HCT116 (cell line): ENCODE measurements at regions not wholly inside any gene's neighbourhood (a gene's known extent, or its start where the extent isn't known, plus 50 kb on each side); places are given as distances from the start of the nearest gene placed in this dataset.

Experiments
- ATAC-seq: fragments of 200-7000 bp; cut with Tn5 transposase; 2 replicates; pipeline ENCODE4 v1.9.1; 2020; ENCODE audit warnings: mild to moderate bottlenecking, moderate library complexity
- BruUV-seq: library from RNA; stranded (reverse); fragments of 400-500 nt; replicated peaks from 2 replicates; lab custom pipeline; 2021; lab: Mats Ljungman, UMichigan
- CTCF ChIA-PET: fragments of 300-600 bp; sonication (Branson Sonifier 250); formaldehyde crosslinking; loops from one replicate; lab custom pipeline; 2021; ENCODE audit warnings: antibody characterized with exemption; lab: Charles Lee
- POLR2A ChIA-PET: fragments of 300-600, 350-600 bp; sonication (Branson Sonifier 250); formaldehyde crosslinking; loops from one replicate; lab custom pipeline; 2021; ENCODE audit warnings: antibody characterized with exemption; lab: Charles Lee
- RAD21 ChIA-PET, 2 experiments: fragments of 300-600 bp; sonication (Branson Sonifier 250); formaldehyde crosslinking; loops; one replicate each; lab custom pipeline; 2023; ENCODE audit warnings: low total read pairs in 2 of 2; ENCODE audit not compliant: uncharacterized antibody in 2 of 2, unreplicated experiment in 2 of 2, low non-redundant PET in 1 of 2; lab: Charles Lee
- DNase-seq: peaks from one replicate; pipeline ENCODE4 v3.0.0-alpha.2; 2010; ENCODE audit warnings: low read depth, low spot score
- H2AFZ ChIP-seq: fragments of 200-600 bp; shearing (Covaris generic), sonication (generic); 2 replicates; pipeline ENCODE4 v1.6.1; 2017; ENCODE audit warnings: low read depth, mixed run types, mixed read lengths, antibody characterized with exemption, low read length; ENCODE audit not compliant: poor library complexity, severe bottlenecking
- H3K27ac ChIP-seq: 2 replicates; pipeline ENCODE4 v1.5.1; 2012; ENCODE audit warnings: low read depth, low read length
- H3K27me3 ChIP-seq: fragments of 200-600 bp; sonication (generic); 2 replicates; pipeline ENCODE4 v1.6.1; 2016; ENCODE audit warnings: mixed run types, low read length, mixed read lengths; ENCODE audit not compliant: insufficient read depth
- H3K36me3 ChIP-seq, 2 experiments: fragments of 200-500 bp in 1 of 2; fragments of 200-600 bp in 1 of 2; sonication (Bioruptor generic) in 1 of 2; sonication (generic) in 1 of 2; 2 replicates each; pipeline versions ENCODE4 v1.5.1 to v1.6.1; 2014 to 2016; ENCODE audit warnings: low read length in 2 of 2, inconsistent platforms in 1 of 2, mixed read lengths in 1 of 2, mixed run types in 1 of 2; ENCODE audit not compliant: insufficient read depth in 2 of 2, control insufficient read depth in 1 of 2
- H3K4me1 ChIP-seq, 2 experiments: fragments of 200-600 bp in 1 of 2; sonication (generic) in 1 of 2; 2 replicates each; pipeline versions ENCODE4 v1.5.1 to v1.6.1; 2012 to 2017; ENCODE audit warnings: low read length in 2 of 2, inconsistent platforms in 1 of 2, mild to moderate bottlenecking in 1 of 2, mixed read lengths in 1 of 2, mixed run types in 1 of 2, moderate library complexity in 1 of 2; ENCODE audit not compliant: insufficient read depth in 2 of 2, control insufficient read depth in 1 of 2
- H3K4me2 ChIP-seq: fragments of 200-600 bp; sonication (generic); 2 replicates; pipeline ENCODE4 v1.6.1; 2017; ENCODE audit warnings: mixed run types, low read length, mixed read lengths
- H3K4me3 ChIP-seq, 2 experiments: fragments of 200-600 bp in 1 of 2; sonication (generic) in 1 of 2; replicated peaks in 1 of 2; 2 replicates each; pipeline ENCODE4 v1.5.1; 2011 to 2016; ENCODE audit warnings: low read length in 2 of 2, control low read depth in 1 of 2, low read depth in 1 of 2, mild to moderate bottlenecking in 1 of 2, mixed read lengths in 1 of 2, mixed run types in 1 of 2
- H3K79me2 ChIP-seq: fragments of 200-600 bp; sonication (generic); 2 replicates; pipeline ENCODE4 v1.6.1; 2017; ENCODE audit warnings: mild to moderate bottlenecking, mixed run types, low read length, moderate library complexity, mixed read lengths; ENCODE audit not compliant: insufficient read depth
- H3K9ac ChIP-seq: fragments of 200-600 bp; sonication (generic); 2 replicates; pipeline ENCODE4 v1.6.1; 2016; ENCODE audit warnings: low read length, mixed read lengths
- H3K9me2 ChIP-seq: fragments of 200-600 bp; sonication (generic), shearing (Covaris generic); 2 replicates; pipeline ENCODE4 v1.6.1; 2017; ENCODE audit warnings: mixed run types, mild to moderate bottlenecking, moderate library complexity; ENCODE audit not compliant: insufficient read depth
- H3K9me3 ChIP-seq, 2 experiments: fragments of 200-500 bp in 1 of 2; fragments of 200-600 bp in 1 of 2; sonication (Bioruptor generic) in 1 of 2; sonication (generic) in 1 of 2; 2 replicates each; pipeline ENCODE4 v1.6.1; 2014 to 2017; ENCODE audit warnings: low read length in 2 of 2, mixed read lengths in 2 of 2, inconsistent platforms in 1 of 2, low read depth in 1 of 2, mild to moderate bottlenecking in 1 of 2, mixed run types in 1 of 2, moderate library complexity in 1 of 2; ENCODE audit not compliant: control insufficient read depth in 1 of 2, insufficient read depth in 1 of 2
- H4K20me1 ChIP-seq: fragments of 200-600 bp; sonication (generic), shearing (Covaris generic); 2 replicates; pipeline ENCODE4 v1.6.1; 2017; ENCODE audit warnings: mixed run types, mild to moderate bottlenecking, moderate library complexity; ENCODE audit not compliant: insufficient read depth
- CBX3 ChIP-seq: IDR thresholded peaks from 2 replicates; pipeline ENCODE4 v1.6.1; 2012; ENCODE audit warnings: low read depth
- CEBPB ChIP-seq: IDR thresholded peaks from 2 replicates; pipeline ENCODE4 v1.6.1; 2012; ENCODE audit warnings: low read depth
- CTCF ChIP-seq, 3 experiments: fragments of 200-600 bp in 1 of 3; sonication (generic) in 1 of 3; IDR thresholded peaks in 2 of 3; conservative IDR thresholded peaks in 1 of 3; 2 replicates each; pipeline ENCODE4 v1.5.1; 2012 to 2017; ENCODE audit warnings: low read depth in 2 of 3, low read length in 2 of 3, antibody characterized with exemption in 1 of 3, borderline replicate concordance in 1 of 3, control low read depth in 1 of 3, mild to moderate bottlenecking in 1 of 3, mixed read lengths in 1 of 3, mixed run types in 1 of 3, moderate library complexity in 1 of 3; ENCODE audit not compliant: insufficient read depth in 1 of 3
- EGR1 ChIP-seq: IDR thresholded peaks from 2 replicates; pipeline ENCODE4 v1.6.1; 2012; ENCODE audit warnings: low read depth
- EZH2 ChIP-seq: fragments of 200-600 bp; sonication (generic); IDR thresholded peaks from 2 replicates; pipeline ENCODE4 v1.6.1; 2017; ENCODE audit warnings: antibody characterized with exemption, mixed run types
- EZH2phosphoT487 ChIP-seq: fragments of 200-600 bp; IDR thresholded peaks from 2 replicates; pipeline ENCODE4 v1.6.1; 2018; ENCODE audit warnings: antibody characterized with exemption, borderline replicate concordance
- FOSL1 ChIP-seq: IDR thresholded peaks from 2 replicates; pipeline ENCODE4 v1.6.1; 2012; ENCODE audit warnings: low read depth
- JUND ChIP-seq: IDR thresholded peaks from 2 replicates; pipeline ENCODE4 v1.6.1; 2012
- MAX ChIP-seq: IDR thresholded peaks from 2 replicates; pipeline ENCODE4 v1.6.1; 2012
- RAD21 ChIP-seq: IDR thresholded peaks from 2 replicates; pipeline ENCODE4 v1.6.1; 2012; ENCODE audit warnings: low read depth, mild to moderate bottlenecking
- SP1 ChIP-seq: IDR thresholded peaks from 2 replicates; pipeline ENCODE4 v1.6.1; 2012; ENCODE audit warnings: low read depth
- SRF ChIP-seq: IDR thresholded peaks from 2 replicates; pipeline ENCODE4 v1.6.1; 2012; ENCODE audit warnings: low read depth
- TCF7L2 ChIP-seq: IDR thresholded peaks from 2 replicates; pipeline ENCODE4 v1.7.0; 2011; ENCODE audit warnings: borderline replicate concordance, inconsistent platforms; ENCODE audit not compliant: insufficient read depth, insufficient read length; ENCODE audit errors: extremely low read depth
- YY1 ChIP-seq: IDR thresholded peaks from 2 replicates; pipeline ENCODE4 v1.6.1; 2011; ENCODE audit warnings: low read length, low read depth, moderate library complexity, mild to moderate bottlenecking; ENCODE audit not compliant: insufficient replicate concordance; ENCODE audit errors: extremely low read depth
- ZBTB33 ChIP-seq: IDR thresholded peaks from 2 replicates; pipeline ENCODE4 v1.6.1; 2011; ENCODE audit warnings: mild to moderate bottlenecking, low read length, moderate library complexity; ENCODE audit not compliant: insufficient replicate concordance; ENCODE audit errors: extremely low read depth
- ZFX ChIP-seq: fragments of 450-650 bp; IDR thresholded peaks from 2 replicates; pipeline ENCODE4 v1.6.1; 2017
- ZNF274 ChIP-seq: fragments of 200-500 bp; sonication (Bioruptor generic); IDR thresholded peaks from 2 replicates; pipeline ENCODE4 v1.6.1; 2014; ENCODE audit warnings: mild to moderate bottlenecking, low read depth, low read length, inconsistent platforms
- intact Hi-C: fragments of 100-400 bp; cut with micrococcal nuclease; formaldehyde crosslinking; loops from 2 replicates; pipeline ENCODE4 v1.10.0; 2022

GRCh38 chr5:100646011-100646410 lies 110.8 kb downstream of the FAM174A start:
- RAD21 ChIA-PET = no interaction called here
- Histone ChIP-seq H3K9ac (no peak overlapping the region), H3K4me1 (peaks cover 4 to 7% of the 10 kb centered on the region in 2 experiments; a peak in 2 of 4 replicates), H3K36me3 (no peaks in the 10 kb centered on the region), H3K9me3 (no peaks in the 10 kb centered on the region), H4K20me1 (no peaks in the 10 kb centered on the region), H3K4me3 (no peak overlapping the region), H3K27me3 (no peaks in the 10 kb centered on the region), H3K79me2 (no peaks in the 10 kb centered on the region), H3K4me2 (no peak overlapping the region), H3K27ac (no peak overlapping the region), H3K9me2 (no peaks in the 10 kb centered on the region), H2AFZ (no peak overlapping the region)
- DNase-seq = no peak
- TF ChIP-seq EZH2 (no peak), CTCF (IDR thresholded peaks at IDR 0.05 in 2 of 3, conservative IDR thresholded peaks at IDR 0.05 in 1 of 3; ENCODE audit: borderline replicate concordance in 1 of 3, insufficient read depth in 1 of 3, low read depth in 2 of 3, low read length in 2 of 3) (no peak), TCF7L2 (no peak), EGR1 (no peak), MAX (no peak), FOSL1 (no peak), EZH2phosphoT487 (no peak), RAD21 (no peak), ZBTB33 (no peak), CEBPB (no peak), ZFX (no peak), SRF (no peak), YY1 (no peak), SP1 (no peak), JUND (no peak), ZNF274 (no peak), CBX3 (no peak)
- CTCF ChIA-PET = no interaction called here
- no TSS peak for BruUV-seq
- no peak for ATAC-seq
- intact Hi-C loops = no loop called here
- POLR2A ChIA-PET = no interaction called here
